NCI-H226 (cell line): ENCODE measurements at regions not wholly inside any gene's neighbourhood (a gene's known extent, or its start where the extent isn't known, plus 50 kb on each side); places are given as distances from the start of the nearest gene placed in this dataset.

Experiments used
- DNase-seq: peaks from one replicate; pipeline ENCODE4 v3.0.0-alpha.2; 2015

- DNase-seq = peak; percentile 71
These were observed 333.3 kb downstream of the SLC16A7 start for GRCh38 chr12:59929110-59929509.

- no peak for DNase-seq
These were observed 338.7 kb downstream of the SLC16A7 start for GRCh38 chr12:59934486-59934885.

- no peak for DNase-seq
These were observed 340.7 kb downstream of the SLC16A7 start for GRCh38 chr12:59936534-59936933.

GRCh38 chr12:59937148-59937547 is 341.3 kb downstream of the SLC16A7 start:
- DNase-seq = peak; percentile 81

GRCh38 chr12:59938190-59938962 is 342.5 kb downstream of the SLC16A7 start:
- DNase-seq = no peak

- peak; percentile 28 for DNase-seq
These were observed 345.0 kb downstream of the SLC16A7 start for GRCh38 chr12:59940631-59941342.

- DNase-seq = no peak
These were observed 345.6 kb downstream of the SLC16A7 start for GRCh38 chr12:59941461-59941860.

- no peak for DNase-seq
These were observed 348.3 kb downstream of the SLC16A7 start for GRCh38 chr12:59944177-59944576.

GRCh38 chr12:59946635-59947034 is 350.8 kb downstream of the SLC16A7 start:
- DNase-seq = no peak

- DNase-seq = no peak
These were observed 367.7 kb downstream of the SLC16A7 start for GRCh38 chr12:59963546-59963945.

GRCh38 chr12:59972905-59973304 is 377.1 kb downstream of the SLC16A7 start:
- DNase-seq = peak; percentile 95

- DNase-seq = peak; percentile 78
These were observed 377.7 kb downstream of the SLC16A7 start for GRCh38 chr12:59973515-59973914.

GRCh38 chr12:59977779-59978178 is 381.9 kb downstream of the SLC16A7 start:
- peak; percentile 12 for DNase-seq

GRCh38 chr12:59980476-59980875 is 384.6 kb downstream of the SLC16A7 start:
- DNase-seq = no peak

GRCh38 chr12:59999291-59999690 is 403.5 kb downstream of the SLC16A7 start:
- no peak for DNase-seq

- no peak for DNase-seq
These were observed 414.7 kb downstream of the SLC16A7 start for GRCh38 chr12:60010486-60010885.

- no peak for DNase-seq
These were observed 416.8 kb downstream of the SLC16A7 start for GRCh38 chr12:60012659-60013058.

GRCh38 chr12:60014436-60014835 is 418.6 kb downstream of the SLC16A7 start:
- no peak for DNase-seq

- no peak for DNase-seq
These were observed 424.2 kb downstream of the SLC16A7 start for GRCh38 chr12:60020068-60020467.

GRCh38 chr12:60021235-60021634 is 425.4 kb downstream of the SLC16A7 start:
- DNase-seq = no peak

- DNase-seq = no peak
These were observed 431.4 kb downstream of the SLC16A7 start for GRCh38 chr12:60027266-60027665.

- DNase-seq = no peak
These were observed 438.3 kb downstream of the SLC16A7 start for GRCh38 chr12:60034147-60034546.

GRCh38 chr12:60035835-60036234 is 440.0 kb downstream of the SLC16A7 start:
- peak; percentile 62 for DNase-seq

GRCh38 chr12:60042835-60043234 is 447.0 kb downstream of the SLC16A7 start:
- DNase-seq = no peak
